ENCODE measurements at regions not wholly inside any gene's neighbourhood (a gene's known extent, or its start where the extent isn't known, plus 50 kb on each side); places are given as distances from the start of the nearest gene placed in this dataset.

- Histone ChIP-seq H3K4me3 (no peak overlapping the region), H3K27me3 (ENCODE audit: low read depth) (no peaks in the 10 kb centered on the region), H3K9me3 (no peaks in the 10 kb centered on the region), H3K36me3 (no peaks in the 10 kb centered on the region), H3K27ac (no peak overlapping the region), H3K4me1 (no peaks in the 10 kb centered on the region)
- no peak for DNase-seq
- intact Hi-C loops (cut with DNase I): no loop called here
- no peak for ATAC-seq
- TF ChIP-seq CTCF (IDR thresholded peaks at IDR 0.05): no peak
Observed at GRCh38 chr2:125959047-125959446, 696.9 kb upstream of the GYPC start.

- intact Hi-C loops (cut with DNase I): no loop called here
- no peak for DNase-seq
- H3K4me3 ChIP-seq: no peak overlapping the region
- H3K27me3 ChIP-seq (ENCODE audit: low read depth): no peaks in the 10 kb centered on the region
- ATAC-seq: no peak
- no peak overlapping the region for H3K27ac ChIP-seq
- no peaks in the 10 kb centered on the region for H3K4me1 ChIP-seq
- H3K36me3 ChIP-seq: no peaks in the 10 kb centered on the region
- TF ChIP-seq CTCF (IDR thresholded peaks at IDR 0.05): no peak
- H3K9me3 ChIP-seq: no peaks in the 10 kb centered on the region
Observed at GRCh38 chr2:125961739-125962138, 694.2 kb upstream of the GYPC start.

- no peak for DNase-seq
- no peaks in the 10 kb centered on the region for H3K36me3 ChIP-seq
- H3K9me3 ChIP-seq: no peaks in the 10 kb centered on the region
- intact Hi-C loops (cut with DNase I): no loop called here
- H3K27me3 ChIP-seq (ENCODE audit: low read depth): no peaks in the 10 kb centered on the region
- no peak overlapping the region for H3K4me3 ChIP-seq
- H3K4me1 ChIP-seq: no peaks in the 10 kb centered on the region
- ATAC-seq: no peak
- H3K27ac ChIP-seq: no peak overlapping the region
- no peak for TF ChIP-seq CTCF (IDR thresholded peaks at IDR 0.05)
Observed at GRCh38 chr2:125979886-125980285, 676.1 kb upstream of the GYPC start.

- H3K27ac ChIP-seq: no peak overlapping the region
- no peaks in the 10 kb centered on the region for H3K4me1 ChIP-seq
- no peak for DNase-seq
- TF ChIP-seq CTCF (IDR thresholded peaks at IDR 0.05): no peak
- H3K36me3 ChIP-seq: no peaks in the 10 kb centered on the region
- ATAC-seq: no peak
- no peaks in the 10 kb centered on the region for H3K9me3 ChIP-seq
- intact Hi-C loops (cut with DNase I): no loop called here
- H3K27me3 ChIP-seq (ENCODE audit: low read depth): no peaks in the 10 kb centered on the region
- no peak overlapping the region for H3K4me3 ChIP-seq
Observed at GRCh38 chr2:125983364-125983763, 672.6 kb upstream of the GYPC start.

- Histone ChIP-seq H3K36me3 (no peaks in the 10 kb centered on the region), H3K4me1 (no peaks in the 10 kb centered on the region), H3K27ac (no peak overlapping the region), H3K4me3 (no peak overlapping the region), H3K9me3 (no peaks in the 10 kb centered on the region), H3K27me3 (ENCODE audit: low read depth) (no peaks in the 10 kb centered on the region)
- DNase-seq (no peak), ATAC-seq (no peak)
- no peak for TF ChIP-seq CTCF (IDR thresholded peaks at IDR 0.05)
- intact Hi-C loops (cut with DNase I): no loop called here
Observed at GRCh38 chr2:126029316-126029715, 626.6 kb upstream of the GYPC start.

- intact Hi-C loops (cut with DNase I): no loop called here
- H3K27me3 ChIP-seq (ENCODE audit: low read depth): no peaks in the 10 kb centered on the region
- no peaks in the 10 kb centered on the region for H3K9me3 ChIP-seq
- no peak for TF ChIP-seq CTCF (IDR thresholded peaks at IDR 0.05)
- no peaks in the 10 kb centered on the region for H3K4me1 ChIP-seq
- no peak overlapping the region for H3K4me3 ChIP-seq
- DNase-seq (no peak), ATAC-seq (no peak)
- H3K27ac ChIP-seq: no peak overlapping the region
- no peaks in the 10 kb centered on the region for H3K36me3 ChIP-seq
Observed at GRCh38 chr2:126038861-126039260, 617.1 kb upstream of the GYPC start.
